GM06990 (cell line): ENCODE measurements at regions not wholly inside any gene's neighbourhood (a gene's known extent, or its start where the extent isn't known, plus 50 kb on each side); places are given as distances from the start of the nearest gene placed in this dataset.

ENCODE experiments used
- DNase-seq: peaks from one replicate; pipeline ENCODE4 v3.0.0-alpha.2; 2011; ENCODE audit not compliant: insufficient read length; ENCODE audit errors: extremely low read depth
- H3K27me3 ChIP-seq: replicated peaks from 2 replicates; pipeline ENCODE4 v1.6.0; 2011; ENCODE audit warnings: low read length; ENCODE audit not compliant: control insufficient read depth, insufficient read depth
- H3K36me3 ChIP-seq: 2 replicates; pipeline ENCODE4 v1.5.1; 2011; ENCODE audit warnings: low read length; ENCODE audit not compliant: control insufficient read depth, insufficient read depth
- H3K4me3 ChIP-seq: replicated peaks from 2 replicates; pipeline ENCODE4 v1.5.1; 2011; ENCODE audit warnings: low read depth, mild to moderate bottlenecking, control low read depth, low read length
- TF ChIP-seq, protein P1 (sequence below): IDR thresholded peaks from 2 replicates; pipeline ENCODE4 v1.5.1; 2011; ENCODE audit warnings: low read length, control low read depth, mild to moderate bottlenecking, inconsistent platforms; ENCODE audit not compliant: insufficient read depth, poor library complexity, severe bottlenecking

DNA sequence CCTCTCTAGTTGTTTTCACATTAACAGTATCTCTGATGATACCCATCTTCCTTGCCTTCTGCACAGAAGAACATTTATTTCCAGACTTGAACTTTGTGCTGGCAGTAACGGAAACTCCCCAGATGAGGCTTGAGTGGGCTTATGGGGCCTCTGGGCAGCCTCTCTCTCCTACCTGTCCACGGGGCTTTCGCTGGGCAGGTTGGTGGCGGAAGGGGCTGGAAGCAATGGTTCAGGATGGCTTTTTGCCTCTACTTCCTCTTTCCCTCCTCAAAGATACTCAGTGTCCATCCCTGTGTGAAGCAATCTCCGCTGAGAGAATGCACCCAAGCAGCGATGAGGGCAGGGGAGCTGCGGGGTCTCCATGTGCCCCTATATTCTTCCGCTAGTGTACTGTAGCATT lies 348.2 kb downstream of the HLX start:
- H3K36me3 ChIP-seq = no peaks in the 10 kb centered on the region
- no peaks in the 10 kb centered on the region; the same call in 1 of the 2 replicates for H3K27me3 ChIP-seq
- no peak overlapping the region for H3K4me3 ChIP-seq
- no peak for DNase-seq
- TF ChIP-seq, protein P1, sequence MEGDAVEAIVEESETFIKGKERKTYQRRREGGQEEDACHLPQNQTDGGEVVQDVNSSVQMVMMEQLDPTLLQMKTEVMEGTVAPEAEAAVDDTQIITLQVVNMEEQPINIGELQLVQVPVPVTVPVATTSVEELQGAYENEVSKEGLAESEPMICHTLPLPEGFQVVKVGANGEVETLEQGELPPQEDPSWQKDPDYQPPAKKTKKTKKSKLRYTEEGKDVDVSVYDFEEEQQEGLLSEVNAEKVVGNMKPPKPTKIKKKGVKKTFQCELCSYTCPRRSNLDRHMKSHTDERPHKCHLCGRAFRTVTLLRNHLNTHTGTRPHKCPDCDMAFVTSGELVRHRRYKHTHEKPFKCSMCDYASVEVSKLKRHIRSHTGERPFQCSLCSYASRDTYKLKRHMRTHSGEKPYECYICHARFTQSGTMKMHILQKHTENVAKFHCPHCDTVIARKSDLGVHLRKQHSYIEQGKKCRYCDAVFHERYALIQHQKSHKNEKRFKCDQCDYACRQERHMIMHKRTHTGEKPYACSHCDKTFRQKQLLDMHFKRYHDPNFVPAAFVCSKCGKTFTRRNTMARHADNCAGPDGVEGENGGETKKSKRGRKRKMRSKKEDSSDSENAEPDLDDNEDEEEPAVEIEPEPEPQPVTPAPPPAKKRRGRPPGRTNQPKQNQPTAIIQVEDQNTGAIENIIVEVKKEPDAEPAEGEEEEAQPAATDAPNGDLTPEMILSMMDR = no peak

- DNase-seq = no peak
- no peaks in the 10 kb centered on the region for H3K36me3 ChIP-seq
- H3K27me3 ChIP-seq = no peaks in the 10 kb centered on the region; the same call in 1 of the 2 replicates
- H3K4me3 ChIP-seq = no peak overlapping the region
- TF ChIP-seq, protein P1 = no peak
Measured at GRCh38 chr1:221227872-221228337, 348.7 kb downstream of the HLX start.

- DNase-seq = no peak
- TF ChIP-seq, protein P1 = no peak
- H3K4me3 ChIP-seq = no peak overlapping the region
- no peaks in the 10 kb centered on the region for H3K36me3 ChIP-seq
- H3K27me3 ChIP-seq = no peaks in the 10 kb centered on the region; the same call in 1 of the 2 replicates
Measured at GRCh38 chr1:221228594-221228993, 349.4 kb downstream of the HLX start.

GRCh38 chr1:221230605-221231004 lies 351.4 kb downstream of the HLX start:
- Histone ChIP-seq H3K4me3 (no peak overlapping the region), H3K36me3 (no peaks in the 10 kb centered on the region), H3K27me3 (no peaks in the 10 kb centered on the region; the same call in 1 of the 2 replicates)
- TF ChIP-seq, protein P1 = no peak
- no peak for DNase-seq

- Histone ChIP-seq H3K27me3 (no peaks in the 10 kb centered on the region; the same call in 1 of the 2 replicates), H3K4me3 (no peak overlapping the region), H3K36me3 (no peaks in the 10 kb centered on the region)
- TF ChIP-seq, protein P1 = no peak
- no peak for DNase-seq
Measured at GRCh38 chr1:221234791-221235190, 355.5 kb downstream of the HLX start.

DNA sequence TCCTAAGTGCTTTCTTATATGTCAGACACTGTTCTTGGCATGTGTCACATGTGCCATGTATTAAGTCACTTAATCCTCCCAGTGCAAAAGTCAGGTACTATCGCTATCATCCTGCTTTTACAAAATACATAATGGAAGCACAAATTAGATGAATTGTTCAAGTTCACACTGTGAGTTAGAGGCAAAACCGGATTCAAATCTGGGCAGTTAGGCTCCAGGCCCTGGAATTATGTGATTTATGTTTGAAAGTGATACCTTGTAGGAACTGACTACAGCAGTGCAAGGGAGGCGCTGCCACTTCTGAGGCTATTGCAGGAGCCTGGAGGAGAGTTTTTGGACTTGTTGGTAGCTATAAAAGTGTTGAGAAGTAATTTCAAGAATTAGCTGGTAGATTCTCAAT lies 358.3 kb downstream of the HLX start:
- no peaks in the 10 kb centered on the region for H3K36me3 ChIP-seq
- no peak for DNase-seq
- TF ChIP-seq, protein P1 = no peak
- no peak overlapping the region for H3K4me3 ChIP-seq
- H3K27me3 ChIP-seq = no peaks in the 10 kb centered on the region; the same call in 1 of the 2 replicates
